ENCODE measurements at regions not wholly inside any gene's neighbourhood (a gene's known extent, or its start where the extent isn't known, plus 50 kb on each side); places are given as distances from the start of the nearest gene placed in this dataset.

DNA sequence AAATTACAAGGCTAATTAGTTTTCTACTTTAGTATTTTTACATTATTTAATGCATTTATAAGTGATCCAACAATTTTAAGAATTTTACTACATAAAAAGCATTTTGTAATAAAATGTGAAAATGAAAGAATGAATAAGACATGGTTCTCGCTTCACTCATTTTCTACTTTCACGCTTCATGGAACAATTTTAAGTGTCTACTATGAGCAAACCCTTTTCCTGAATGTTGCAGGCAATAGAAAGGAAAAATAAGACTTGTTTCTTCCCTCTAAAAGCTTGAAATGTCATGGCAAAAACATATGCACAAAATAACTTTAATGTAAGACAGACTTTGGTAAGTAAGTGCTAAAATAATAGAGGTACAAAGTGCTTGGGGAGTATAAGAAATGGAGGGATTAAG is 205.7 kb upstream of the HMGA2 start:
- H3K27me3 ChIP-seq (ENCODE audit: control insufficient read depth in 3 of 3, insufficient read depth in 3 of 3, low read length in 3 of 3), result peaks cover 0 to 6% (median 0%) of the 10 kb centered on the region in 3 donors
- H3K9ac ChIP-seq (ENCODE audit: low read depth in 1 of 3, low read length in 3 of 3), result no peak overlapping the region
- H3K36me3 ChIP-seq (ENCODE audit: control insufficient read depth in 3 of 3, insufficient read depth in 3 of 3, low read length in 3 of 3), result no peaks in the 10 kb centered on the region

DNA sequence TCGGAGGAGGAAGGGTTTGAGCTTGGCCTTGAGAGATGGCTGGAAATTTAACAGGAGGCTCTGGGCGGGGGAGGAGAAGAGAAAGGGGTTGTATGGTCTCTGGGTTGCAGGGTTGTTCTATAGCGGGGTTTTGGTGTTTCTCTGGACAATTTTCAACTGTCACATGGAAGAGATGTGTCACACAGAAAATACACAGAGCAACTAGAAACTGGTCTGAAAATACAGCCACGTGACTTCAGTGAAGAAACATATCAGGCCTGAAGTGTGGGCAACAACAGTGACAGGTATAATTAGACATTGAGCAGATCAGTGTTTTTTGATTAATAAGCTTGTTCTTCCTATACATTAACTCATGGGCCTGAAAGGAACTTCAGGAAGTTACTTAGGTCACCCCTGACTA is 205.3 kb upstream of the HMGA2 start:
- H3K4me1 ChIP-seq (ENCODE audit: control insufficient read depth in 3 of 3, insufficient read depth in 3 of 3, low read length in 3 of 3), result no peaks in the 10 kb centered on the region
- no peaks in the 10 kb centered on the region for H3K9me3 ChIP-seq (ENCODE audit: control insufficient read depth in 3 of 3, low read length in 3 of 3)
- no peak overlapping the region for H3K4me3 ChIP-seq (ENCODE audit: low read length in 3 of 3)
- no peak overlapping the region for H3K27ac ChIP-seq (ENCODE audit: low read depth, low read length)
- peaks cover 0 to 6% (median 0%) of the 10 kb centered on the region in 3 donors for H3K27me3 ChIP-seq (ENCODE audit: control insufficient read depth in 3 of 3, insufficient read depth in 3 of 3, low read length in 3 of 3)
- H3K36me3 ChIP-seq (ENCODE audit: control insufficient read depth in 3 of 3, insufficient read depth in 3 of 3, low read length in 3 of 3), result no peaks in the 10 kb centered on the region
- no peak overlapping the region for H3K9ac ChIP-seq (ENCODE audit: low read depth in 1 of 3, low read length in 3 of 3)

More for the DNA sequence above, 205.7 kb upstream of the HMGA2 start:
- no peak overlapping the region for H3K27ac ChIP-seq (ENCODE audit: low read depth, low read length)
- no peak overlapping the region for H3K4me3 ChIP-seq (ENCODE audit: low read length in 3 of 3)
- no peaks in the 10 kb centered on the region for H3K9me3 ChIP-seq (ENCODE audit: control insufficient read depth in 3 of 3, low read length in 3 of 3)
- H3K4me1 ChIP-seq (ENCODE audit: control insufficient read depth in 3 of 3, insufficient read depth in 3 of 3, low read length in 3 of 3), result no peaks in the 10 kb centered on the region

DNA sequence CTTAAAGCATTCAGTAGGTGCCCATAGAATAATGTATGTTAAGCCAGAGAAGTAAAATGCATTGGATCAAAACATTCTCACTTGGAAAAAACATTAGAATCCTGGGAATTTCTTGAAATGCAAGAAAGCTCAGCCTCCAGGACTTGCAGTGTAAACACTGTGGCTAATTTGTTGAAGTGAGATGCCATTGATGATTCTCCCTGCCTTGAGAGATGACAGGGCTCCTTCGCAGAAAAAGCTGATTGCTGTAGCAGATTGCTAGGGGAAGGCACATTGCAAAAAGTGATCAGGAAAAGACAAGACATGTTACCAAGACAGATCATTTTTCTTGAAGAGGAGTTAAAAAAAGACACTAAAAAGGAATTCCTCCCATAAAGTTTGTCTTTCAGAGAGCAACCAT is 204.2 kb upstream of the HMGA2 start:
- H3K4me1 ChIP-seq (ENCODE audit: control insufficient read depth in 3 of 3, insufficient read depth in 3 of 3, low read length in 3 of 3), result no peaks in the 10 kb centered on the region
- H3K27me3 ChIP-seq (ENCODE audit: control insufficient read depth in 3 of 3, insufficient read depth in 3 of 3, low read length in 3 of 3), result peaks cover 0 to 6% (median 0%) of the 10 kb centered on the region in 3 donors
- no peak overlapping the region for H3K4me3 ChIP-seq (ENCODE audit: low read length in 3 of 3)
- H3K27ac ChIP-seq (ENCODE audit: low read depth, low read length), result no peak overlapping the region
- no peaks in the 10 kb centered on the region for H3K36me3 ChIP-seq (ENCODE audit: control insufficient read depth in 3 of 3, insufficient read depth in 3 of 3, low read length in 3 of 3)
- no peak overlapping the region for H3K9ac ChIP-seq (ENCODE audit: low read depth in 1 of 3, low read length in 3 of 3)
- no peaks in the 10 kb centered on the region for H3K9me3 ChIP-seq (ENCODE audit: control insufficient read depth in 3 of 3, low read length in 3 of 3)

GRCh38 chr12:65622056-65622455 is 202.2 kb upstream of the HMGA2 start:
- Histone ChIP-seq H3K4me1 (ENCODE audit: control insufficient read depth in 3 of 3, insufficient read depth in 3 of 3, low read length in 3 of 3) (no peaks in the 10 kb centered on the region), H3K9ac (ENCODE audit: low read depth in 1 of 3, low read length in 3 of 3) (no peak overlapping the region), H3K27me3 (ENCODE audit: control insufficient read depth in 3 of 3, insufficient read depth in 3 of 3, low read length in 3 of 3) (peaks cover 0 to 6% (median 0%) of the 10 kb centered on the region in 3 donors), H3K4me3 (ENCODE audit: low read length in 3 of 3) (no peak overlapping the region), H3K36me3 (ENCODE audit: control insufficient read depth in 3 of 3, insufficient read depth in 3 of 3, low read length in 3 of 3) (no peaks in the 10 kb centered on the region), H3K27ac (ENCODE audit: low read depth, low read length) (no peak overlapping the region), H3K9me3 (ENCODE audit: control insufficient read depth in 3 of 3, low read length in 3 of 3) (no peaks in the 10 kb centered on the region)

DNA sequence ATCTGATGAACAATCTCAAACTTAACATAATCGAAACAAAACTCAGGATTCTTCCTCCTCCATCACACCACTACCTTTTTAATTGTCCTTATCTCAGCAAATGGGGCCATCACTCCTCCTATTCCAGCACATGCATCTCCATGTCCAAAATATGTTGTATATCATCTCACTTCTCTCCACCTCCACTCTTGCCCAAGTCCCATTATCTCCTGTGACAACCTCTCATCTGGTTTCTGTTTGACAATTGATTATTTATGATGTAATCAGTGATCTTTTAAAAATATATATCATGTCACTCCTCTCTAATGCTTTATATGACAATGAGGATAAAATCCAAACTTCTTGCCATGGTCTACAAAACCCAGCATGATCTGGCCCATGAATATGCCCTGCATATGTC is 200.8 kb upstream of the HMGA2 start:
- H3K27me3 ChIP-seq (ENCODE audit: control insufficient read depth in 3 of 3, insufficient read depth in 3 of 3, low read length in 3 of 3), result peaks cover 0 to 6% (median 0%) of the 10 kb centered on the region in 3 donors

GRCh38 chr12:65624554-65625086 is 199.7 kb upstream of the HMGA2 start:
- Histone ChIP-seq H3K4me3 (ENCODE audit: low read length in 3 of 3) (no peak overlapping the region), H3K4me1 (ENCODE audit: control insufficient read depth in 3 of 3, insufficient read depth in 3 of 3, low read length in 3 of 3) (no peaks in the 10 kb centered on the region), H3K27me3 (ENCODE audit: control insufficient read depth in 3 of 3, insufficient read depth in 3 of 3, low read length in 3 of 3) (peaks cover 0 to 6% (median 0%) of the 10 kb centered on the region in 3 donors), H3K9me3 (ENCODE audit: control insufficient read depth in 3 of 3, low read length in 3 of 3) (no peaks in the 10 kb centered on the region), H3K27ac (ENCODE audit: low read depth, low read length) (no peak overlapping the region), H3K36me3 (ENCODE audit: control insufficient read depth in 3 of 3, insufficient read depth in 3 of 3, low read length in 3 of 3) (no peaks in the 10 kb centered on the region), H3K9ac (ENCODE audit: low read depth in 1 of 3, low read length in 3 of 3) (no peak overlapping the region)

More for the DNA sequence above, 200.8 kb upstream of the HMGA2 start:
- H3K4me3 ChIP-seq (ENCODE audit: low read length in 3 of 3), result no peak overlapping the region
- H3K4me1 ChIP-seq (ENCODE audit: control insufficient read depth in 3 of 3, insufficient read depth in 3 of 3, low read length in 3 of 3), result no peaks in the 10 kb centered on the region
- H3K36me3 ChIP-seq (ENCODE audit: control insufficient read depth in 3 of 3, insufficient read depth in 3 of 3, low read length in 3 of 3), result no peaks in the 10 kb centered on the region
- no peaks in the 10 kb centered on the region for H3K9me3 ChIP-seq (ENCODE audit: control insufficient read depth in 3 of 3, low read length in 3 of 3)
- no peak overlapping the region for H3K9ac ChIP-seq (ENCODE audit: low read depth in 1 of 3, low read length in 3 of 3)
- no peak overlapping the region for H3K27ac ChIP-seq (ENCODE audit: low read depth, low read length)

DNA sequence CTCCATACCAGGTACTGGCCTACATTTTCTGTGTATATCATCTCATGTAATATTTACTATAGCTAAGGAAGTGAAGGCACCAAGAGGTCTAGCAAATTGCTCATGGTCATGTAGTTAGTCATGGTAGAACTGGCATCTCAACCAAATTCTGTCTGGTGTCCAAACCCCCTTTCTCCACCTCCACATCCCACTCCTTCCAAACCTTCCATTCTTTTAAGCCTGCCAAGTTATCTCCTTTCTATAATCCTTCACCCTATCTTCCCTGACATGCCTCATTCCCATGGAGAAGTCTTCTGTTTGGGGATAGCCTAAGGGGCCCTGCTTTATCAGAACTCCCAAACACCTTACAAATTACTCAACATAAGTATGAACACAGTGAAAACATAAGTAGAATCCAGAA is 196.2 kb upstream of the HMGA2 start:
- H3K4me3 ChIP-seq (ENCODE audit: low read length in 3 of 3), result no peak overlapping the region
- H3K36me3 ChIP-seq (ENCODE audit: control insufficient read depth in 3 of 3, insufficient read depth in 3 of 3, low read length in 3 of 3), result no peaks in the 10 kb centered on the region
- no peaks in the 10 kb centered on the region for H3K9me3 ChIP-seq (ENCODE audit: control insufficient read depth in 3 of 3, low read length in 3 of 3)
- peaks cover 0 to 3% (median 0%) of the 10 kb centered on the region in 3 donors for H3K27me3 ChIP-seq (ENCODE audit: control insufficient read depth in 3 of 3, insufficient read depth in 3 of 3, low read length in 3 of 3)
- H3K9ac ChIP-seq (ENCODE audit: low read depth in 1 of 3, low read length in 3 of 3), result no peak overlapping the region
- no peak overlapping the region for H3K27ac ChIP-seq (ENCODE audit: low read depth, low read length)
- H3K4me1 ChIP-seq (ENCODE audit: control insufficient read depth in 3 of 3, insufficient read depth in 3 of 3, low read length in 3 of 3), result no peaks in the 10 kb centered on the region

GRCh38 chr12:65630555-65630954 is 193.7 kb upstream of the HMGA2 start:
- Histone ChIP-seq H3K27ac (ENCODE audit: low read depth, low read length) (no peak overlapping the region), H3K4me3 (ENCODE audit: low read length in 3 of 3) (no peak overlapping the region), H3K9ac (ENCODE audit: low read depth in 1 of 3, low read length in 3 of 3) (no peak overlapping the region), H3K36me3 (ENCODE audit: control insufficient read depth in 3 of 3, insufficient read depth in 3 of 3, low read length in 3 of 3) (no peaks in the 10 kb centered on the region), H3K4me1 (ENCODE audit: control insufficient read depth in 3 of 3, insufficient read depth in 3 of 3, low read length in 3 of 3) (no peaks in the 10 kb centered on the region), H3K27me3 (ENCODE audit: control insufficient read depth in 3 of 3, insufficient read depth in 3 of 3, low read length in 3 of 3) (peaks cover 0 to 3% (median 0%) of the 10 kb centered on the region in 3 donors), H3K9me3 (ENCODE audit: control insufficient read depth in 3 of 3, low read length in 3 of 3) (no peaks in the 10 kb centered on the region)

DNA sequence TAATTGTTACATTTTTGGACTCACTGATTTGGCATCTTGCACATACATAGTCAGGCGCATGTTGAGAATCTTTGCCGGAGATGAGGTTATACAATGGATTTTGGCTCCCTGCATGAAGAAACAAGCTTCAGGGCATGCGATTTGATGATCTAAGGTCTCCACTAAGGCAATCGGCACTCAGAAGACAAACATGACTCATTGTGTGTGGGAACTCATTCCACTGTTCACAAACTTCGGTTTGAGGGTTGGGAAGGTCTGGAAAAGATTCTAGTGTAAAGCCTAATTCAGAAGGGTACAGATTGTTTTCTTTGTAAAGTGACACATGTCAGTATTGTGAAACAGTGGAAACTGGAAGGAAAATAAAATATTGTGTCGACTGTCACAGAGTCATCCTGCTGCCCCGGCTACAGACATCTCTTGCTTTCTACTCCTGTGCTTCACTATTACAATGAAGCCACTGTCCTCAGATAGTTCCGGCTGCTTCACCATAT is 192.6 kb upstream of the HMGA2 start:
- no peak overlapping the region for H3K9ac ChIP-seq (ENCODE audit: low read depth in 1 of 3, low read length in 3 of 3)
- no peak overlapping the region for H3K4me3 ChIP-seq (ENCODE audit: low read length in 3 of 3)
- H3K4me1 ChIP-seq (ENCODE audit: control insufficient read depth in 3 of 3, insufficient read depth in 3 of 3, low read length in 3 of 3), result no peaks in the 10 kb centered on the region
- H3K27ac ChIP-seq (ENCODE audit: low read depth, low read length), result no peak overlapping the region
- H3K36me3 ChIP-seq (ENCODE audit: control insufficient read depth in 3 of 3, insufficient read depth in 3 of 3, low read length in 3 of 3), result no peaks in the 10 kb centered on the region
- no peaks in the 10 kb centered on the region for H3K9me3 ChIP-seq (ENCODE audit: control insufficient read depth in 3 of 3, low read length in 3 of 3)
- peaks cover 0 to 3% (median 0%) of the 10 kb centered on the region in 3 donors for H3K27me3 ChIP-seq (ENCODE audit: control insufficient read depth in 3 of 3, insufficient read depth in 3 of 3, low read length in 3 of 3)

DNA sequence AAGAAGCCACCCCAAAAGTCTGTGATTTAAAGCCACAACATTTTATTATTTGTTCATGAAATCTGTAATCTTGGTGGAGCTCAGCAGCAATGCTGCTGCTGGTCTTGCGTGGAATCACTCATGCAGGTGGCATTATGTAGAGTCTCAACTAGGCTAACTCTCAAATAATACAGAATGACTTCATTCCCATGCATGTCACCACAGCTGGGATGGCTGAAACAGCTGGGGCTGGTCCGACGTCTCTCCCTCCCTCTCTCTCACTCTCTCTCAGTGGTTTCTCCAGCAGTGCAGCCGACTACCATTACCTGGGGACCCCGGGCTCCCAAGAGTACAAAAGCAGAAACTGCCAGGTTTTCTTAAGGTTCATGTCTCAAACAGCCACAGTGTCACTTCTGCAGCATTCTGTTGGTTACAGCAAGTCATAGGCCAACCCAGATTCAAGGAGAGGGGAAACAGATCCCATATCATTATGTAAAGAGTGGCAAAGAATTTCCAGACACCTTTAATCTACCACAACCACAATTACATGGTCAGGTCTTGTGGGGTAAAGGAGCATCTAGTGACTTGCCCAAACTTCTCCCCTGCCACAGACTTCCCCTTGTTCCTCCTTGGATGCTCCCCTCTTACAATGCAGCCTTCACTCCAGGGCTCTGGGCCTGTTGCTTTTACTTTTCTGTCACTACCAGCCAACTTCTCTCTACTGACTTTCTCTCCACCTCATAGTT is 192.0 kb upstream of the HMGA2 start:
- no peak overlapping the region for H3K27ac ChIP-seq (ENCODE audit: low read depth, low read length)
- no peaks in the 10 kb centered on the region for H3K36me3 ChIP-seq (ENCODE audit: control insufficient read depth in 3 of 3, insufficient read depth in 3 of 3, low read length in 3 of 3)
- H3K4me1 ChIP-seq (ENCODE audit: control insufficient read depth in 3 of 3, insufficient read depth in 3 of 3, low read length in 3 of 3), result no peaks in the 10 kb centered on the region
- H3K4me3 ChIP-seq (ENCODE audit: low read length in 3 of 3), result no peak overlapping the region
- peaks cover 0 to 3% (median 0%) of the 10 kb centered on the region in 3 donors for H3K27me3 ChIP-seq (ENCODE audit: control insufficient read depth in 3 of 3, insufficient read depth in 3 of 3, low read length in 3 of 3)
- no peaks in the 10 kb centered on the region for H3K9me3 ChIP-seq (ENCODE audit: control insufficient read depth in 3 of 3, low read length in 3 of 3)
- H3K9ac ChIP-seq (ENCODE audit: low read depth in 1 of 3, low read length in 3 of 3), result no peak overlapping the region
